Left forelimb (tissue), 1 donor: ENCODE measurements at regions not wholly inside any gene's neighbourhood (a gene's known extent, or its start where the extent isn't known, plus 50 kb on each side); places are given as distances from the start of the nearest gene placed in this dataset.

ENCODE experiments used
- DNase-seq: peaks from one replicate; pipeline ENCODE4 v3.0.0-alpha.2; 2018; ENCODE audit warnings: low spot score

DNA sequence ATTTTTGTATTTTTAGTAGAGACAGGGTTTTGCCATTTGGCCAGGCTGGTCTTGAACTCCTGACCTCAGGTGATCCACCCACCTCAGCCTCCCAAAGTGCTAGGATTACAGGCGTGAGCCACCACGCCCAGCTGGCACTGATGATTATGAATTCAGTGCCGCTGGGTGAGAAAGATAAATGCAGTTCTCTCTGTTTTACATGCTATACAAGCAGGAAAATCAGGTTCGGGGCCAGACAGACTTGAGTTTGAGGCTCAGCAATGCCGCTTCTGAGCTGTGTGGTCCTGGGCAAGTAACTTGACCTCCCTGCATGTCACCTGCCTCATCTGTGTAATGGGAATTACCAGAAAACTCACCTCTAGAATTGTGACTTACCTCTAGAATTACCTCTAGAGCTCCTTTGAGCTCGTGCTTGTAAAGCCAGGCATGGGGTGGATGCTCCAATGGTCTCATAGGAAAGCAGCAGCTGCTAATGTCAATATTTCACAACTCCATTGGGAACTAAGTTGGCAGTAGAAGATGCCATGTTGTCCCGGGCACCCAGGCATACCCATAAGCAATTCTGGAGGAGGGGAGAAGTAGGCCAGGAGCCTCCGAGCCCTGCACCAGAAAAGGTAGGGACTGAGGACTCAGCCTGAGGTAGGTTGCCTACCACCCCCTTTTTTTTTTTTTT, 119.8 kb upstream of the SLC25A33 start:
- DNase-seq, result no peak

- no peak for DNase-seq
These were observed 118.3 kb upstream of the SLC25A33 start for GRCh38 chr1:9420835-9421532.

DNA sequence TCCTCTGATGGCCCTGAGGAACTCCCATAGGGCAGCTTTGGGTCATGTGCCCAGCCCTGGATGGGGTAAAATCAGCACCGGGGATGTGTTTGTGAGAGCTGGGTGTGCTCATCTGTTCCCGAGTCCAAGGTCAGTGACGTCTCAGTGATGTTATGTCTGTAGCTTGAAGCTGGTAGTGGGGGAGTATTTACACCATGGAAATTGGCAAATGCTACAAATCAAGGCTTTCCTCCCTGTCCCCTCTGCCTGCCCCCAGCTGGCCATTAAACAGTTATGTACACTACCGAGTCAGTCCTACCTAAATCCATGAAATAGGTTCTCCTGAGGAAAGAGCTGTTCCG, 117.8 kb upstream of the SLC25A33 start:
- DNase-seq, result no peak

DNA sequence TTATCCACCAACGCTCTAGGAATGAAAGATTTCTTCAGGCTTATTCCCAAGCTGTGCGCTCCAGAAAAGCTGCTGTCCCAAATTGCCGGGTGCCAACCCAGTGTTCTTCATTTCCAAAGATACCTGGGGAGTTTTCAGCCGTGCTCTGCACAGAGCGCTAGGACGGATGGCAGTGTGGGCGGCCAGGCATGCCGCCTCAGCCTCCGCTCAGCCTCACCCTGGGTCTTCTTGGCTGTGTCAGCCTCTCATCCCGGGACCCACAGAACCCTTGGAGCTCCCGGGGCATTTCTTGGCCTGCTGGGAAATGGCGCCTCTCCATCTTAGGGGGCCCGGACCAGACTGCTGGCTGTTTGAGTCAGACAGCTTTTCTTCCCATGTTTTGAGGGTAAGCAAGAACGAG, 116.9 kb upstream of the SLC25A33 start:
- no peak for DNase-seq

GRCh38 chr1:9422911-9423505, 116.3 kb upstream of the SLC25A33 start:
- no peak for DNase-seq

- DNase-seq, result no peak
These were observed 115.0 kb upstream of the SLC25A33 start for GRCh38 chr1:9424261-9424660.

GRCh38 chr1:9425859-9426258, 113.4 kb upstream of the SLC25A33 start:
- DNase-seq, result no peak

DNA sequence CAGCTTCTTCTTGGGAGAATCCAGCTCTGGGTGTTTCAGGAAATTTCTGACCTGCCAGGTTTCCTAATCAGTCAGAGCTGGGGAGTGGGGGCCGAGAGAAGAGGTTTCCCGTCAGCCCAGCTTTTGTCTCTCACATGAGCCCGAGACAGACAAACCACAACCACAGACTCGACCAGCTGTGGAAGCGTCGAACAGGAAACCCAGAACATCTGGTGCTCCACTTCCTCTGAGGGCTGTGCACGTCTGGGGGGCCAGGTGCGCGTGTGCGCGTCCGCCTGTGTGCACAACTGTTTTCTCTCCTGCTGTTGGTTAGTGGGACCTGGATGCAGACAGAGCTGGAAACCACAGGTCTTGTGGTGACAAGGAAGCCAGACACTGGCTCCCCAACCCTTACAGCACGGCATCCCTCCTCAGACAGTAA, 113.0 kb upstream of the SLC25A33 start:
- DNase-seq, result no peak

DNA sequence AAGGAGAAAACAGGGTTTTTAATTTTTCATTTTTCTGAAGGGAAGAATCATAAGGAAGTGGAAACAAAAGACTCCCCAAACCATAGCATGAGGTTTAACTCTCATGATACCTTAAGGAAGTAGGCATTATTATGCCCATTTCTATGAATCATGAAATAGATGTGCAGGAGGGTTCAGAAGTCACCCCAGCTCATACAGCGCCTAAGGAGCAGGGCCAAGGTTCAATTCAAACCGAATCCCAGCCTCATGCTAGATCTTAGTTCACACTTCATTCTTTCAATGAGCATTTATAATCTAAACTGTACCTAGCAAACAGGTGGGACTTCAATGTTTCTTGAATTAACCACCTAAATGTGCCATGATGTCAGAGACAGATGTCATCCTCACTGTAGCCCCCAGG, 111.9 kb upstream of the SLC25A33 start:
- no peak for DNase-seq

DNA sequence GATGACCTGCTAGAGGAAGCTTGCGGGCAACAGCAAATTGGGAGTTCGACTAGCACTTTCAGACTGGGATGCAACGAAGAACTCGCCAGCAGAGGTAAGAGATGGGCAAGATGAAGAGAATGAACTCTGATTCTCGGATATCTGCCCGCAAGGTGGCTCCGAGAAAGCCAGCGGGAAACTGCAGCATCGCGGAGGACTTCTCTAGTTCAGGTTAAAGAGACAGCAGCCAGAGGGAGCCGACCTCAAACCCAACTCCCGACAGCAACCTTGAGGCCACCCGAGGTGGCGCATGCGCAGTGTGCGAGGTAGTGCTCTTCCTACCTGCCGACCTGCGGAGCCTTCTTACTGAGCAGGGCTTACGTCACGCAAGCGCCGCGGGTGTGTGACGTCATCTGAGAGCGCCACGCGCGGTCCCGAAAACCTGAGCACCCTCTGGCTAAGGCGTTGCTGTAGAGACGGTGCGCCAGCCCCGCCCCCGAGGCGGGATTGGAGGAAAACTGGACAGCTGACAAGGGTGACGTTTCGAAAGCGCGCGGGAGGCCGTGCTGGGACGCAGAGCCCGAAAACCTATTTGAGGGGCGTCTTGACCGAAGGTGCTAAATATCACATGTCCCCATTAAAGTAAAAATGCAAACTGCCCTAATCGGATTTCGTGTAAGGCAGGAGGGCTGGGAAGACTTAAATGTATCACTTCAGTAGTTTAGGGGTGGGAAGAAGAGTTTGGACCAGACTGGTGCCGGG, 110.5 kb upstream of the SLC25A33 start:
- DNase-seq, result peak; percentile 99

DNA sequence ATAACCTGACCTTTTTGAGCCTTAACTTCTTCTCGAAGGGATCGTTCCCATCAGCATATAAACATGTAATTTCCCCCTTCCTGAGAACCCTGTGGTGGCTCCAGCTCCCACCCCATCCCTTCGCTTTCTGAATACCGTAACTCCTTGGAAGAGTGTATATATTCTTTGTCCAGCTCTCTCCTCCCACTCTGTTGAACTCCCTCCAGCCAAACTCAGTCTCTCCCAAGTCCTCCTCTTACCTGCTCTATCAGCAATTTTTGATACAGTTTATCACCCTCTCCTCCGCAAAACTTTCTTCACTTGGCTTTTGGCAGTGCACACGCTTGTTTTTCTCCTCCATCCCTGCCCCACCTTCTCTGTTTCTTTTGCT, 109.9 kb upstream of the SLC25A33 start:
- no peak for DNase-seq

- no peak for DNase-seq
These were observed 104.8 kb upstream of the SLC25A33 start for GRCh38 chr1:9434247-9435152.

DNA sequence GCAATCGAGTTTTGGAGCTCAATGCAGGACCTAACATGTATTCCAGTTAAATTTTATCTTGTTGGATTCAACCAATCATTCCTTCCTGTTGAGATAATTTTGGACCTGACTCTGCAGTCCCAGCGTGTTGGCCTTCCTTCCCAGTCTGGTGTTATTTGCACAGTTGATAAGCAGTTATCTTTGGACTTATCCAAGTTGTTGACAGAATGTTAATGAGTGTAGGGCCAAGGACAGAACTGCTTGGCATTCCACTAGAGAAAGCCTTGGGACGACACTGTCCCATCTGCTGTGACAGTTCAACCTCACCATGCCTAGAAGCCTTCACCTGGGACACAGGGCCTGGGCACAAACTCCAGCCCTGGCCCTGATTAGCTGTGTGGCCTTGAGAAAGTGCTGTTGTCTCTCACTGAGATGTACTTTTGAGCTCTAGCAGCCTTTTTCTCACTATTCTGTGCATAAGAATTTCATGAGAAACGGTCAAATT, 104.1 kb upstream of the SLC25A33 start:
- DNase-seq, result no peak

DNA sequence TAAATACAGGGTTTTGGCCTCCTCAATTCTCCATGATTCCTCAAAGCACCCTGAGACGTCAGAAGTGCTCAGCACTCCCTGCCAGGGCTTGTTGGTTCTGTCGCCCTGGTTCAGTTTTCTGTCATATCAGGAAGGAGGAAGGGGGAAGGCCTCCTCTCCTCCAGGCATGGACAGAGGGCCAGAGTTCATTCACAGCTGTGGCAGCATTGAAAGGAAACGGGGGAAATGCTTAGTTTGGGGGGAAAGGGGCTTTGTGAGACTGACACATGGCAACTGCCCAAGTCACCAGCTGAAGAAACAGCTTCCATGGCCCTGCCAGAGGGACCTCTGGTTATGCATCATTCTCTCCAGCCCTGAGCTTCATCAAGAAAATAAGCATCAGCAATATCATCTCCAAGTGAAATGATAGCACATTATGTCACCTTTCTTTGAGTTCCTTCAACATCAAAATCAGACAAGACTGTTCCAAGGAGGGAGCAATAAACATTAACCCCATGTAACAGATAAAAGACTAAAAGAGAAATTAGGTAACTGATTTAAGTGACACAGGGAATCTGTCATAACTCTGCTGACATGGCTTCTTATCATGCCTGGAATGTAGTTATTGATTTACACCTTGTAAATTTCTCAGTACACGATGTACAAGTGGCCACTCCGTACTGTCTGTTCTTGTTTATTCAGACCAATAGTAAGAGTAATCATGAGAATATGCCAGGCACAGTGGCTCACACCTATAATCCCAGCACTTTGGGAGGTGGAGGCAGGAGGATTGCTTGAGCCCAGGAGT, 103.2 kb upstream of the SLC25A33 start:
- DNase-seq, result no peak

- peak; percentile 78 for DNase-seq
These were observed 101.3 kb upstream of the SLC25A33 start for GRCh38 chr1:9437961-9438430.

DNA sequence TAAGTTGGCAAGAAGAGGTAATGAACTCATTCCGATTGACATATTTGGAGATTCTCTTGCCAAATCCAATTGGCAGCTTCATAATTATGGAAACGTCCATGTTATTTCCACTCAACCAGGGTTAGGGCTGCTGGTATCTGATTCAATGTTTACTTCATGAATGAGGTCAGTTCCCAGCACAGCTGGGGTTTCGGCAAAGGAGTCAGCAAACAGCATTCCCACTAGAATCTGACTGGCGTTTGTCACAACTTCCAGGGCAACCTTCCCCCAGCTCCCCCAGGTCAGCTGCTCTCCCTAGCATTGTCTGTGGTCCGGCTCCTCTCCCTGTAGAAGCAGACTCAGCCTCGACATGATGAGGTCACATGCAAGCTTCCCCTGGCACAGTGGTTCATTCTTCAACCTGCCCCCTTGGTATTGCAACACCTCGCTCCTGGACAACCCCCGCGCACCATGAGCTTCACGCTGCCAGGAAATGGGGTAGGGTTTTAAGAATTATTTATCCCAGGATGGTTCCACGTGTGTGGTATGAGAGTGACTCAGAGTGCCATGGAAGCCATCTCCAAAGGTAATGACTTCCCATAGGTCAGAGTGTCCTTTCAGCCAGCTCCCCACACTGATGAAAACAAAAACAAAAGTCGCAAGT, 100.7 kb upstream of the SLC25A33 start:
- DNase-seq, result no peak

- DNase-seq, result no peak
These were observed 100.0 kb upstream of the SLC25A33 start for GRCh38 chr1:9439074-9439761.

- no peak for DNase-seq
These were observed 99.0 kb upstream of the SLC25A33 start for GRCh38 chr1:9440261-9440660.

DNA sequence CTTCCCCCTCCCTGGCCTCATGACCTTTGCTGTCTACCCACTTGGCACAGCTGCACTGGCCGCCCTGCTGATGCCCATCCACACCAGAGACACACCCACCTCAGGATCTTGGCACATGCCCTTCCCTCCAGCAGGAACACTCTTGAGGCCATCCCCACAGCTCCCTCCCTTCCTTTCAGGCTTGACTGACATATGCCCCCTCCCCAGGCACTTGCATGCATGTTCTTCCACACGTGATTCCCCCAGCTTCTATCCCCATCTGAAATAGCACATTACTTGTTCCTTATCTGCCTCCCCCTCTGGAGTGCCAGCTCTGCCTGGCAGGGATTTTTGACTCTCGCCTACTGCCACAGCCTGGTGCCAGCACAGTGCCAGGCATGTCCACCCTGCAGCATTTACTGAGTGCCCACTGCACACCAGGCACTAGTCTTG, 98.5 kb upstream of the SLC25A33 start:
- DNase-seq, result no peak
